Upper lobe of left lung (tissue), 6 donors: ENCODE measurements at regions not wholly inside any gene's neighbourhood (a gene's known extent, or its start where the extent isn't known, plus 50 kb on each side); places are given as distances from the start of the nearest gene placed in this dataset.

Source experiments
- ATAC-seq, 2 donors: fragments of 200-7000 bp; cut with Tn5 transposase; one replicate each; pipeline ENCODE4 v1.9.1; 2022; ENCODE audit warnings: mild to moderate bottlenecking in 2 of 2, moderate library complexity in 2 of 2; ENCODE audit not compliant: low FRiP score in 2 of 2
- DNase-seq, 2 donors: peaks; one replicate each; pipeline ENCODE4 v3.0.0-alpha.2; 2019 to 2020
- H3K27ac ChIP-seq, 4 donors: fragments of 200-600 bp; sonication (generic); one replicate each; pipeline ENCODE4 v1.5.1; 2016 to 2019
- H3K27me3 ChIP-seq, 4 donors: fragments of 200-600 bp; sonication (generic); one replicate each; pipeline ENCODE4 v1.5.1; 2017 to 2019
- H3K36me3 ChIP-seq, 4 donors: fragments of 200-600 bp; sonication (generic); one replicate each; pipeline ENCODE4 v1.5.1; 2016 to 2019
- H3K4me1 ChIP-seq, 4 donors: fragments of 200-600 bp; sonication (generic); one replicate each; pipeline ENCODE4 v1.5.1; 2018 to 2019
- H3K4me3 ChIP-seq, 4 donors: fragments of 200-600 bp; sonication (generic); one replicate each; pipeline ENCODE4 v1.5.1; 2017 to 2019; ENCODE audit warnings: mild to moderate bottlenecking in 2 of 4, moderate library complexity in 1 of 4
- H3K9me3 ChIP-seq, 4 donors: fragments of 200-600 bp; sonication (generic); one replicate each; pipeline ENCODE4 v1.5.1; 2018 to 2019
- CTCF ChIP-seq, 6 experiments: fragments of 450-650 bp in 4 of 6; fragments of 200-600 bp in 2 of 6; sonication (generic) in 2 of 6; IDR thresholded peaks; one replicate each; pipeline ENCODE4 v1.5.1; 2016 to 2019; ENCODE audit warnings: antibody characterized with exemption in 6 of 6
- EP300 ChIP-seq, 4 donors: sonication (generic); formaldehyde crosslinking; IDR thresholded peaks; one replicate each; pipeline ENCODE4 v1.5.1; 2017; ENCODE audit warnings: antibody characterized with exemption in 4 of 4, control low read depth in 2 of 4
- POLR2A ChIP-seq, 4 donors: fragments of 450-650 bp; IDR thresholded peaks; one replicate each; pipeline ENCODE4 v1.5.1; 2016 to 2017; ENCODE audit warnings: antibody characterized with exemption in 4 of 4, mild to moderate bottlenecking in 2 of 4
- POLR2AphosphoS5 ChIP-seq, 2 donors: sonication (generic); formaldehyde crosslinking; IDR thresholded peaks; one replicate each; pipeline ENCODE4 v1.5.1; 2017; ENCODE audit warnings: antibody characterized with exemption in 2 of 2
- WGBS, 2 donors: methylation state at CpG; one replicate each; pipeline ENCODE4 v1.1.5; 2017 to 2018; 5-methylcytosine and 5-hydroxymethylcytosine counted together
- donor health status: DM: no; HTN: no; CAD: no; lungs with moderate emphysema.
- donor health status: DM: no; HTN: yes; CAD: no; lungs with severe emphysema.

DNA sequence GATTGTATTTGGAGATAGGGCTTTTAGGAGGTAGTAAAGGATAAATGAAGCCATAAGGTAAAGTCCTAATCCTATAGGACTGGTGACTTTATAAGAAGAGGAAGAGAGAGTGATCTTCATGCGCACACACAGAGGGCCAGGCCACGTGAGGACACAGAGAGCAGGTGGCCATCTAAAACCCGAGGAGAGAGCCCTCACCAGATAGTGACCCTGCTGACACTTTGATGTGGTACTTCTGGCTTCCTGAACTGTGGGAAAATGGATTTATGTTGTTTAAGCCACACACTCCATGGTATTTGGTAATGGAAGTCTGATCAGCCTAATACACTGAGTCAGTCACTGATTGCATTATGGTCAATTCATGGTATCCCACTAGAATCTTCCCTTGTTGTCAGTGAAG, 164.9 kb upstream of the TAPT1 start:
- Histone ChIP-seq H3K4me1 (no peaks in the 10 kb centered on the region), H3K36me3 (no peaks in the 10 kb centered on the region), H3K27ac (no peak overlapping the region), H3K9me3 (no peaks in the 10 kb centered on the region), H3K4me3 (no peak overlapping the region), H3K27me3 (no peaks in the 10 kb centered on the region)
- 79 to 87% methylated on average over 3 of the region's 3 CpGs for WGBS, 2 donors
- ATAC-seq (no peak), DNase-seq (no peak)
- TF ChIP-seq EP300 (IDR thresholded peaks at IDR 0.05) (no peak), POLR2A (IDR thresholded peaks at IDR 0.05) (no peak), CTCF (IDR thresholded peaks at IDR 0.05) (no peak), POLR2AphosphoS5 (IDR thresholded peaks at IDR 0.05) (no peak)

GRCh38 chr4:16387448-16387847, 161.2 kb upstream of the TAPT1 start:
- Histone ChIP-seq H3K9me3 (no peaks in the 10 kb centered on the region), H3K4me3 (no peak overlapping the region), H3K36me3 (no peaks in the 10 kb centered on the region), H3K27me3 (no peaks in the 10 kb centered on the region), H3K27ac (no peak overlapping the region), H3K4me1 (no peaks in the 10 kb centered on the region)
- 84 to 90% methylated on average over 1 of the region's 1 CpG for WGBS, 2 donors
- no peak for TF ChIP-seq CTCF (IDR thresholded peaks at IDR 0.05)
- TF ChIP-seq POLR2AphosphoS5 (IDR thresholded peaks at IDR 0.05), result no peak
- no peak for TF ChIP-seq POLR2A (IDR thresholded peaks at IDR 0.05)
- TF ChIP-seq EP300 (IDR thresholded peaks at IDR 0.05), result no peak
- DNase-seq (no peak), ATAC-seq (no peak)

DNA sequence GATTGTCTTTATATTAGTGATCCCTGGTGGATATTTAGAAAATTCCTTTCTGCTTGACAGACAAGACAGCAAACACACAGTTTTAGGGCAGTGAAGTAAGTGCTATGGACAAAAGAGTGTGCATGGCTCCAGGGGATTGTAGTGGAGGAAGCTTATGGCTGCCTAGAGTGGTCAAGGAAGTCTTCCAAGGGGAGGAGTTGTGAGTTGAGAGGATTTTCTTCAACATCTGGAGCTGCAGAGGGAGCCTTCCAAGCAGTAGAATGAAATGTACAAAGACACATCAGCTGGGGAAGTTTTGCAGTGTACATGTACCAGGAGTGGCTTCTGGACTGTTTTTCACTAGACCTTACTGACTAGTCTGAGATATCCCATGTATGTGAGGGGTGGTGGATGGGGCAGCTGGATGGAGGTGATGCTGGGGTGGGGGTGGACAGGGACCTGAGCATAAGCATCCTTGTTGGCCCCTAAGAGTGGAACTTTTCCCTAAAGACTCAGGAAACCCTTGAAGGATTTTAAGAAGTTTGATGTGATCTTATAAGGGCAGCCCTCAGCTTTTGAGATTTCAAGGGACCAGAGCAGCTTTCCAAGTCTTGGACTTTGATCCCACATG, 160.5 kb upstream of the TAPT1 start:
- peak in 1 of 2 donors; percentile 29 for ATAC-seq
- no peak for TF ChIP-seq POLR2AphosphoS5 (IDR thresholded peaks at IDR 0.05)
- no peak for TF ChIP-seq EP300 (IDR thresholded peaks at IDR 0.05)
- no peak for TF ChIP-seq POLR2A (IDR thresholded peaks at IDR 0.05)
- no peak for TF ChIP-seq CTCF (IDR thresholded peaks at IDR 0.05)
- H3K4me1 ChIP-seq, result no peaks in the 10 kb centered on the region
- DNase-seq, result no peak
- no peaks in the 10 kb centered on the region for H3K27me3 ChIP-seq
- H3K4me3 ChIP-seq, result no peak overlapping the region
- no peaks in the 10 kb centered on the region for H3K36me3 ChIP-seq
- no peaks in the 10 kb centered on the region for H3K9me3 ChIP-seq
- H3K27ac ChIP-seq, result no peak overlapping the region

- Histone ChIP-seq H3K4me3 (no peak overlapping the region), H3K4me1 (no peaks in the 10 kb centered on the region), H3K36me3 (no peaks in the 10 kb centered on the region), H3K27me3 (no peaks in the 10 kb centered on the region), H3K27ac (no peak overlapping the region), H3K9me3 (no peaks in the 10 kb centered on the region)
- TF ChIP-seq EP300 (IDR thresholded peaks at IDR 0.05), result no peak
- TF ChIP-seq POLR2AphosphoS5 (IDR thresholded peaks at IDR 0.05), result no peak
- no peak for TF ChIP-seq CTCF (IDR thresholded peaks at IDR 0.05)
- TF ChIP-seq POLR2A (IDR thresholded peaks at IDR 0.05), result no peak
- WGBS, 2 donors, result 43 to 57% methylated on average over 6 of the region's 6 CpGs
- ATAC-seq, result no peak
- DNase-seq, result no peak
Observed at GRCh38 chr4:16384576-16384975, 158.3 kb upstream of the TAPT1 start.

DNA sequence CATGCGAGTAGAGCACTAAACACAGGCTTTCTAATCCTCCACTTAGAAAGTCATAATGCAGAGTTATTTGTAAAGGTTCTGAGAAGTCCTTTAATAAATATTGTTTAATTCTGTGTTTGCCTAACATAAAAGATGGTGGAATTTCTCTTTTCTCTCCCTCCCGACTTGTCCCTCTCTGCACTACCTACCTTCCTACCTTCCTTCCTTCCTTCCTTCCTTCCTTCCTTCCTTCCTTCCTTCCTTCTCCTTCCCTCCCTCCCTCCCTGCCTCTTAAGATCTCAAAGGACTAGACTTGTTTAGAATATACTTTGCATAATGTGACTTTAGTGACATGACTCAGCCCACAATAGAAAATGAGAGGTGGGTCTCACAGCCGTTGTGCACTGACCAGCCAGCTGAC, 156.3 kb upstream of the TAPT1 start:
- H3K27ac ChIP-seq, result no peak overlapping the region
- no peaks in the 10 kb centered on the region for H3K9me3 ChIP-seq
- WGBS, 2 donors, result 74 to 79% methylated on average over 3 of the region's 3 CpGs
- no peak overlapping the region for H3K4me3 ChIP-seq
- no peaks in the 10 kb centered on the region for H3K4me1 ChIP-seq
- TF ChIP-seq POLR2AphosphoS5 (IDR thresholded peaks at IDR 0.05) (no peak), POLR2A (IDR thresholded peaks at IDR 0.05) (no peak), CTCF (IDR thresholded peaks at IDR 0.05) (no peak), EP300 (IDR thresholded peaks at IDR 0.05) (no peak)
- H3K36me3 ChIP-seq, result no peaks in the 10 kb centered on the region
- ATAC-seq (no peak), DNase-seq (no peak)
- H3K27me3 ChIP-seq, result no peaks in the 10 kb centered on the region
